ENCODE measurements at regions not wholly inside any gene's neighbourhood (a gene's known extent, or its start where the extent isn't known, plus 50 kb on each side); places are given as distances from the start of the nearest gene placed in this dataset.

GRCh38 chr18:42429196-42429595 lies 474.2 kb downstream of the PIK3C3 start:
- H3K36me3 ChIP-seq (ENCODE audit: control insufficient read depth in 2 of 2, extremely low read depth in 1 of 2, insufficient read depth in 1 of 2, low read length in 1 of 2) = no peaks in the 10 kb centered on the region
- DNase-seq = no peak
- 45% methylated on average over 4 of the region's 5 CpGs for WGBS (ENCODE audit: insufficient coverage)
- no peak overlapping the region for H3K4me3 ChIP-seq (ENCODE audit: control insufficient read depth in 1 of 2, extremely low read depth in 1 of 2, low read length in 1 of 2)
- H3K4me1 Mint-ChIP-seq = no peaks in the 10 kb centered on the region
- ChIA-PET CTCF (interaction anchor here in 1 of 2 donors (0.7 kb wide), 1 partner anchor 15 kb away, joined by 5 read pairs; no protein-coding TSS in a partner anchor), POLR2A (no interaction called here)
- H3K27me3 Mint-ChIP-seq = no peaks in the 10 kb centered on the region
- H3K36me3 Mint-ChIP-seq = no peaks in the 10 kb centered on the region
- H3K27ac ChIP-seq (ENCODE audit: low read length) = no peak overlapping the region
- H3K4me1 ChIP-seq (ENCODE audit: control insufficient read depth in 1 of 2, extremely low read depth in 1 of 2, insufficient read depth in 2 of 2, low read length in 2 of 2) = no peaks in the 10 kb centered on the region
- H3K27me3 ChIP-seq (replicated peaks in 1 of 2; ENCODE audit: control insufficient read depth in 2 of 2, extremely low read depth in 1 of 2, insufficient read depth in 2 of 2, low read length in 1 of 2) = no peaks in the 10 kb centered on the region
- no peak for ATAC-seq (replicated peaks in 1 of 4)
- peaks cover 2 to 19% (median 11%) of the 10 kb centered on the region in 3 donors for H3K9me3 Mint-ChIP-seq
- H3K4me3 Mint-ChIP-seq = no peak overlapping the region
- no peak overlapping the region for H3K27ac Mint-ChIP-seq
- no peaks in the 10 kb centered on the region for H3K9me3 ChIP-seq

DNA sequence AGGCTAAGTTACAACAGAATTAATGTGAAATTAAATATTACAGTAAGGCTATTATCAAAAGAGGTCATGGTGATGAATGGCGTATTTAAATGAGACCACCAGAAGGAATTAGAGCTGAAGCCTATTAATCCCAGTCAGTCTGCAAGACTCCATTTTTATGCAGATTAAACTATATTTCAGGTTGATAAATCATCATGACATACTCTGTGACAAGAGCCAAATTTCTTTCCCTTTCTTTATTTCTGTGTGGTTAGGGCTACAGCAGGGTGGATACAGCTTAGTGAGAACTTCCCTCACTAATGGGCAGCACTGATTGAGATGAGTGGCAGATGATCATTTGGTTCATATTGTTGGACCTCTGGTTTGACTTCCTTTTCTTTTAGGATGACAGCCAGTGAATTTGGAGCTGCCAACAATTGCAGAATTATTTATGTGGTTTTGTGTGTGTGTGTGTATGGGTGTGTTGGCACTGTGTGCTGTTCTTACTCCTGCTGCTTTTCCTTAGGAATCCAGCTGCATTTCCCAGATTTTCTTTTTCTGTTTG lies 481.3 kb downstream of the PIK3C3 start:
- ChIA-PET POLR2A (no interaction called here), CTCF (interaction anchor here in 1 of 2 donors (0.6 kb wide), 1 partner anchor 24 kb away, joined by 5 read pairs; no protein-coding TSS in a partner anchor)
- no peaks in the 10 kb centered on the region for H3K36me3 ChIP-seq (ENCODE audit: control insufficient read depth in 2 of 2, extremely low read depth in 1 of 2, insufficient read depth in 1 of 2, low read length in 1 of 2)
- H3K4me3 ChIP-seq (ENCODE audit: control insufficient read depth in 1 of 2, extremely low read depth in 1 of 2, low read length in 1 of 2) = no peak overlapping the region
- H3K27ac ChIP-seq (ENCODE audit: low read length) = no peak overlapping the region
- no peak for ATAC-seq (replicated peaks in 1 of 4)
- H3K4me1 ChIP-seq (ENCODE audit: control insufficient read depth in 1 of 2, extremely low read depth in 1 of 2, insufficient read depth in 2 of 2, low read length in 2 of 2) = no peaks in the 10 kb centered on the region
- no peak overlapping the region for H3K27ac Mint-ChIP-seq
- no peak overlapping the region for H3K4me3 Mint-ChIP-seq
- peaks cover 0 to 5% (median 3%) of the 10 kb centered on the region in 3 donors for H3K9me3 Mint-ChIP-seq
- no peaks in the 10 kb centered on the region for H3K4me1 Mint-ChIP-seq
- DNase-seq = no peak
- no peaks in the 10 kb centered on the region for H3K9me3 ChIP-seq
- H3K27me3 Mint-ChIP-seq = no peaks in the 10 kb centered on the region
- H3K27me3 ChIP-seq (replicated peaks in 1 of 2; ENCODE audit: control insufficient read depth in 2 of 2, extremely low read depth in 1 of 2, insufficient read depth in 2 of 2, low read length in 1 of 2) = no peaks in the 10 kb centered on the region
- no peaks in the 10 kb centered on the region for H3K36me3 Mint-ChIP-seq
- WGBS (ENCODE audit: insufficient coverage) = no CpG with 5 or more reads among the region's 1 CpG

GRCh38 chr18:42437001-42437400 lies 482.0 kb downstream of the PIK3C3 start:
- no peaks in the 10 kb centered on the region for H3K4me1 ChIP-seq (ENCODE audit: control insufficient read depth in 1 of 2, extremely low read depth in 1 of 2, insufficient read depth in 2 of 2, low read length in 2 of 2)
- no peaks in the 10 kb centered on the region for H3K9me3 ChIP-seq
- ATAC-seq (replicated peaks in 1 of 4) (no peak), DNase-seq (no peak)
- Mint-ChIP-seq H3K4me3 (no peak overlapping the region), H3K9me3 (peaks cover 0 to 8% (median 3%) of the 10 kb centered on the region in 3 donors), H3K27me3 (no peaks in the 10 kb centered on the region), H3K36me3 (no peaks in the 10 kb centered on the region), H3K4me1 (no peaks in the 10 kb centered on the region), H3K27ac (no peak overlapping the region)
- ChIA-PET POLR2A (no interaction called here), CTCF (interaction anchor here in 1 of 2 donors (0.6 kb wide), 1 partner anchor 25 kb away, joined by 5 read pairs; no protein-coding TSS in a partner anchor)
- no peak overlapping the region for H3K27ac ChIP-seq (ENCODE audit: low read length)
- 72% methylated on average over 3 of the region's 5 CpGs for WGBS (ENCODE audit: insufficient coverage)
- H3K4me3 ChIP-seq (ENCODE audit: control insufficient read depth in 1 of 2, extremely low read depth in 1 of 2, low read length in 1 of 2) = no peak overlapping the region
- H3K27me3 ChIP-seq (replicated peaks in 1 of 2; ENCODE audit: control insufficient read depth in 2 of 2, extremely low read depth in 1 of 2, insufficient read depth in 2 of 2, low read length in 1 of 2) = no peaks in the 10 kb centered on the region
- no peaks in the 10 kb centered on the region for H3K36me3 ChIP-seq (ENCODE audit: control insufficient read depth in 2 of 2, extremely low read depth in 1 of 2, insufficient read depth in 1 of 2, low read length in 1 of 2)

DNA sequence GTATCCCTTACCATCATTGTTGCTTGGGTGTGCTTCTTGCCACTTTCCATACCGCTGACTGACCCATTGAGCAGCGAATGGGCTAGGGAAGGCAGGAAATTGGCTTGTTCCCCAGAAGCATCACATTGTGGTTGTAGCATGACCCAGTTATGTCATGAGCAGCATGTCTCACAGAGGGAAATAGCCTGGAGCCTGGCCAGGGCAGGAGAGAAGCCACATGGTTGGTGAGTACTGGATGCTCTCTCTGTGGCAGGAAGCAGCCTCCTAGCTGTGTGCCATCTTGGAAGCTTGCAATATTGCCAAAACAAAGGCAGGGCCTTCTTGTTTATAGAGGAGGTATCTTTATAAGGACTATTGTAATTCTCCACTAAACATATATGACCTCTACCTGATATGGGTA lies 482.6 kb downstream of the PIK3C3 start:
- H3K9me3 ChIP-seq = no peaks in the 10 kb centered on the region
- no peak overlapping the region for H3K4me3 ChIP-seq (ENCODE audit: control insufficient read depth in 1 of 2, extremely low read depth in 1 of 2, low read length in 1 of 2)
- no peaks in the 10 kb centered on the region for H3K4me1 Mint-ChIP-seq
- POLR2A ChIA-PET = no interaction called here
- H3K36me3 Mint-ChIP-seq = no peaks in the 10 kb centered on the region
- peaks cover 0 to 11% (median 3%) of the 10 kb centered on the region in 3 donors for H3K9me3 Mint-ChIP-seq
- H3K4me3 Mint-ChIP-seq = no peak overlapping the region
- 60% methylated on average over 2 of the region's 2 CpGs for WGBS (ENCODE audit: insufficient coverage)
- no peaks in the 10 kb centered on the region for H3K27me3 Mint-ChIP-seq
- CTCF ChIA-PET = no interaction called here
- no peaks in the 10 kb centered on the region for H3K36me3 ChIP-seq (ENCODE audit: control insufficient read depth in 2 of 2, extremely low read depth in 1 of 2, insufficient read depth in 1 of 2, low read length in 1 of 2)
- ATAC-seq (replicated peaks in 1 of 4) (no peak), DNase-seq (no peak)
- no peak overlapping the region for H3K27ac ChIP-seq (ENCODE audit: low read length)
- H3K27me3 ChIP-seq (replicated peaks in 1 of 2; ENCODE audit: control insufficient read depth in 2 of 2, extremely low read depth in 1 of 2, insufficient read depth in 2 of 2, low read length in 1 of 2) = no peaks in the 10 kb centered on the region
- no peaks in the 10 kb centered on the region for H3K4me1 ChIP-seq (ENCODE audit: control insufficient read depth in 1 of 2, extremely low read depth in 1 of 2, insufficient read depth in 2 of 2, low read length in 2 of 2)
- no peak overlapping the region for H3K27ac Mint-ChIP-seq

GRCh38 chr18:42442656-42443055 lies 487.6 kb downstream of the PIK3C3 start:
- Histone ChIP-seq H3K4me3 (ENCODE audit: control insufficient read depth in 1 of 2, extremely low read depth in 1 of 2, low read length in 1 of 2) (no peak overlapping the region), H3K27me3 (replicated peaks in 1 of 2; ENCODE audit: control insufficient read depth in 2 of 2, extremely low read depth in 1 of 2, insufficient read depth in 2 of 2, low read length in 1 of 2) (no peaks in the 10 kb centered on the region), H3K36me3 (ENCODE audit: control insufficient read depth in 2 of 2, extremely low read depth in 1 of 2, insufficient read depth in 1 of 2, low read length in 1 of 2) (no peaks in the 10 kb centered on the region), H3K4me1 (ENCODE audit: control insufficient read depth in 1 of 2, extremely low read depth in 1 of 2, insufficient read depth in 2 of 2, low read length in 2 of 2) (no peaks in the 10 kb centered on the region), H3K9me3 (no peaks in the 10 kb centered on the region), H3K27ac (ENCODE audit: low read length) (no peak overlapping the region)
- peaks cover 13 to 18% (median 15%) of the 10 kb centered on the region in 3 donors for H3K9me3 Mint-ChIP-seq
- no peak for ATAC-seq (replicated peaks in 1 of 4)
- CTCF ChIA-PET = no interaction called here
- no peaks in the 10 kb centered on the region for H3K27me3 Mint-ChIP-seq
- 80% methylated on average over 2 of the region's 3 CpGs for WGBS (ENCODE audit: insufficient coverage)
- H3K27ac Mint-ChIP-seq = no peak overlapping the region
- no peak for DNase-seq
- no peaks in the 10 kb centered on the region for H3K36me3 Mint-ChIP-seq
- no peaks in the 10 kb centered on the region for H3K4me1 Mint-ChIP-seq
- POLR2A ChIA-PET = no interaction called here
- no peak overlapping the region for H3K4me3 Mint-ChIP-seq

GRCh38 chr18:42444349-42444748 lies 489.3 kb downstream of the PIK3C3 start:
- Mint-ChIP-seq H3K4me1 (no peaks in the 10 kb centered on the region), H3K9me3 (peaks cover 12 to 18% (median 17%) of the 10 kb centered on the region in 3 donors), H3K27ac (no peak overlapping the region), H3K27me3 (no peaks in the 10 kb centered on the region), H3K36me3 (no peaks in the 10 kb centered on the region), H3K4me3 (no peak overlapping the region)
- DNase-seq = no peak
- ATAC-seq (replicated peaks in 1 of 4) = no peak
- H3K36me3 ChIP-seq (ENCODE audit: control insufficient read depth in 2 of 2, extremely low read depth in 1 of 2, insufficient read depth in 1 of 2, low read length in 1 of 2) = no peaks in the 10 kb centered on the region
- no peaks in the 10 kb centered on the region for H3K4me1 ChIP-seq (ENCODE audit: control insufficient read depth in 1 of 2, extremely low read depth in 1 of 2, insufficient read depth in 2 of 2, low read length in 2 of 2)
- WGBS (ENCODE audit: insufficient coverage) = 20% methylated on average over 1 of the region's 1 CpG
- ChIA-PET POLR2A (interaction anchor here in 1 of 2 donors (0.5 kb wide), 1 partner anchor 11 kb away, joined by 3 read pairs; no protein-coding TSS in a partner anchor), CTCF (no interaction called here)
- no peaks in the 10 kb centered on the region for H3K9me3 ChIP-seq
- H3K27me3 ChIP-seq (replicated peaks in 1 of 2; ENCODE audit: control insufficient read depth in 2 of 2, extremely low read depth in 1 of 2, insufficient read depth in 2 of 2, low read length in 1 of 2) = no peaks in the 10 kb centered on the region
- H3K27ac ChIP-seq (ENCODE audit: low read length) = no peak overlapping the region
- no peak overlapping the region for H3K4me3 ChIP-seq (ENCODE audit: control insufficient read depth in 1 of 2, extremely low read depth in 1 of 2, low read length in 1 of 2)

DNA sequence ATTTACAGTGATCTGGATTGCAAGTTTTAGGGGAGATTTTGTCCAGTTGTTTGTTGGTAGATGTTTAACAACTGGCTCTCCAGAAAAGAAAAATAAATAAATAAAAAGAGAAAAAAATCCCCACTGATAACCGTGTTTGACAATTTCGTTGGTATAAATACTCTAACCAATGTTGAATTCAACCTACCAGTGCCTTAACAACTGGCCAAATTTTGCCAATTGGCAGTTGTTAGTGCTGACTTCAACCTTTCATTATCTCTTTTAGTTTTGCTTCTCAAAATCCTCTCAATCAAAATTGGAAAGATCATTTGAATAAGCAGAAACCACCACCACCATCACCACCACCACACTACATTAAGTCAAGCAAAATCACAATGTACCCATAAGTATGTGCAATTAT lies 490.3 kb downstream of the PIK3C3 start:
- H3K9me3 ChIP-seq = no peaks in the 10 kb centered on the region
- no peaks in the 10 kb centered on the region for H3K4me1 ChIP-seq (ENCODE audit: control insufficient read depth in 1 of 2, extremely low read depth in 1 of 2, insufficient read depth in 2 of 2, low read length in 2 of 2)
- no peak overlapping the region for H3K27ac ChIP-seq (ENCODE audit: low read length)
- H3K36me3 ChIP-seq (ENCODE audit: control insufficient read depth in 2 of 2, extremely low read depth in 1 of 2, insufficient read depth in 1 of 2, low read length in 1 of 2) = no peaks in the 10 kb centered on the region
- Mint-ChIP-seq H3K9me3 (peaks cover 12 to 18% (median 17%) of the 10 kb centered on the region in 3 donors), H3K4me1 (no peaks in the 10 kb centered on the region), H3K4me3 (no peak overlapping the region), H3K36me3 (no peaks in the 10 kb centered on the region), H3K27ac (no peak overlapping the region), H3K27me3 (no peaks in the 10 kb centered on the region)
- ATAC-seq (replicated peaks in 1 of 4) (no peak), DNase-seq (no peak)
- POLR2A ChIA-PET = no interaction called here
- WGBS (ENCODE audit: insufficient coverage) = 83% methylated on average over 1 of the region's 2 CpGs
- H3K4me3 ChIP-seq (ENCODE audit: control insufficient read depth in 1 of 2, extremely low read depth in 1 of 2, low read length in 1 of 2) = no peak overlapping the region
- no peaks in the 10 kb centered on the region for H3K27me3 ChIP-seq (replicated peaks in 1 of 2; ENCODE audit: control insufficient read depth in 2 of 2, extremely low read depth in 1 of 2, insufficient read depth in 2 of 2, low read length in 1 of 2)
- CTCF ChIA-PET = no interaction called here

Measured in T-cell (primary cell).